ENCODE measurements at regions not wholly inside any gene's neighbourhood (a gene's known extent, or its start where the extent isn't known, plus 50 kb on each side); places are given as distances from the start of the nearest gene placed in this dataset.
"Not testable (repeated sequence)": the region's sequence is repeated elsewhere in the genome, so short reads cannot be mapped to it uniquely, and the experiment has no call there.

DNA sequence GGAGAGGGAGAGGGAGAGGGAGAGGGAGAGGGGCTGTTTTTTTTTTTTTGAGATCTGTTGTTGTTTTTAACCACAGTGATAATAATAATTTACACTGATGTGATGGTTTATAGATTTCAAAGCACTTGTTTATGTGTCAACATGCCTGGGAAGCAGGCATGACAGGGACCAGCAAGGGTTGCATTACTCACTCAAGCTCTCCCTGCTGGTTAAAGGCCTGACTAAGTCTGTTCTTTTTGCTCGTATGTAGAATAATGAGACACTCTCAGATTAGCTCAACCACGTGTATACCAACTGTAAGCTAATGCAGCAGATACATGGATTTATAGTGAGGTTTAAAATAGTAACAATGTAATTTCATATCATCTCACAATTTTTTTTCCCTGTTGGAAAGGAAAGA, 134.6 kb upstream of the BOD1L1 start:
- no peak for DNase-seq (ENCODE audit: low read depth in 2 of 2)

- no peak for DNase-seq (ENCODE audit: low read depth in 2 of 2)
Observed at GRCh38 chr4:13763707-13764106, 136.2 kb upstream of the BOD1L1 start.

GRCh38 chr4:13765539-13765938, 138.0 kb upstream of the BOD1L1 start:
- no peak for DNase-seq (ENCODE audit: low read depth in 2 of 2)

- DNase-seq (ENCODE audit: low read depth in 2 of 2): no peak
Observed at GRCh38 chr4:13766761-13767540, 139.4 kb upstream of the BOD1L1 start.

GRCh38 chr4:13777341-13777740, 149.8 kb upstream of the BOD1L1 start:
- DNase-seq (ENCODE audit: low read depth in 2 of 2): no peak

DNA sequence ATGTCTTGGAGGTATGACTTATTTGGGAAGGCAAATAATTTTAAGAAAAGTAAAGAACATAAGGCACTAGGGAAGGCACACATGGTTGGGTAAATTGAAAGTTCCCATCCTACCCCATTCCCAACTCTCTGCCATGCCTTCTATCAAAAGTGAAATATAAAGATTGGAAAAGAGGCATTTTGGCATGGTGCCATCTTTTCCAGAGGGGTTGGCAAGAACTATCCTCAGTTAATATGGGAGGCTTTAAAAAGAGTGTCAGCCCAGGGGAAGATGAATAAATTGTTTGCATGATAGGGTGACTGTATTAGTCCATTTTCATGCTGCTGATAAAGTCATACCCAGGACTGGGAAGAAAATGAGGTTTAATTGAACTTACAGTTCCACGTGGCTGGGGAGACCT, 150.8 kb upstream of the BOD1L1 start:
- no peak for DNase-seq (ENCODE audit: low read depth in 2 of 2)

- DNase-seq (ENCODE audit: low read depth in 2 of 2): no peak
Observed at GRCh38 chr4:13782231-13782630, 154.7 kb upstream of the BOD1L1 start.

DNA sequence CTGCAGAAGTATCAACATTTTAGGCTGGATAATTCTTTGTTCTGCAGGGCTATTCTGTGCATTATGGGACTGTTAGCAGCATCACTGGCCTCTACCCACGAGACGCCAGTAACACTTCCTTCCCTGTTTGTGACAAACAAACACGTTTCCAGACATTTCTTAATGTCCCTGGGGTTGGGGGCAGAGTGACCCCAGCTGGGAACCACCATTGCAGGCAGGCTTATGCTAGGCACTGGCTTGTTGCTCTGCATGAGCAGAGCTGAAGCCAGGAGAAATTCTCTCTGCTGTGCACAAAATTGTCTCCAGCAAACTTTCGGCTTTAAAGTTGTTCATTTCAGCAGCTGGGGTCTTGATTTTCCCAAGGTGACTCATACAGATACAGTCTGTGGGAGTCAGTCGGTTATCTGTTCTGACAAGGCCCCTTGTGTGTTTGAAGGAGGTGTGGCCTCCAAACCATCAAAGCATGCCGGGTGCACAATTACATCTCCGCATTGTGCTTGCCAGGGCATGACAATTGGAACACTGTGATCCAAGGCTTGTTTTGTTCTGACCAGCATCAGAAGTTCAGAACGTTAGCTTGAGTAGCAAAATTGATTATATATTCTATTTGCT, 156.4 kb upstream of the BOD1L1 start:
- no peak for DNase-seq (ENCODE audit: low read depth in 2 of 2)

DNA sequence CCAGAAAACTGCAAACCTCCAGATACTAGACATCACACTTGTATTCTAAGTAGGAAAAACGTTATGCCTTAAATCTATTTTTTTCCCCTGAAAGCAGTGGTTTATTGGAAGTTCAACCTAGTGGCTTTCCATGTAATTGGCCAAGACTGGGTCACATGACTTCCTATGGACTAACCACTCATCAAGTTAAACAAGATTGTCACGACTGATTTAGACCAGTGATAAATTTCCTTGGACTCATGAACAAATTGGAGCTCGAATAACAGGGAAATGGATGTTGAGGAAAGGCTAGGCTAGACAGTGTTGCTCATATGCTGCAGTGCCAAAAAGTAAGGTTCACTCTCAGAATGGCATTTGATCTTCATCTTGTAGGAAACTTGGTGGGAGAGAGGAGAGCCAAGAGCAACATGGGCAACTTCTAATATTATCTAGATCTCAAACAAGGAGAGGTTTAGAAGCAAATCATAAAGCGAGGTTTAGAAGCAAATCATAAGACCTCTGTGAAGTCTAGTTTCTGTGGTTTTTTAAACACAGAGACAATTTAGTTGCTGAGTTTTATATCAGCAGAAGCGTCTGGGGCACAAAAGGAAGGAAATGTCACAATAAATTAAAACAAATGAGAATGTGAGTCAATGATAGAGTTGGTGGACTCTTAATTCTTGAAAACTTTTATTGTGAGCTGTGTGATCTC, 165.6 kb upstream of the BOD1L1 start:
- no peak for DNase-seq (ENCODE audit: low read depth in 2 of 2)

DNA sequence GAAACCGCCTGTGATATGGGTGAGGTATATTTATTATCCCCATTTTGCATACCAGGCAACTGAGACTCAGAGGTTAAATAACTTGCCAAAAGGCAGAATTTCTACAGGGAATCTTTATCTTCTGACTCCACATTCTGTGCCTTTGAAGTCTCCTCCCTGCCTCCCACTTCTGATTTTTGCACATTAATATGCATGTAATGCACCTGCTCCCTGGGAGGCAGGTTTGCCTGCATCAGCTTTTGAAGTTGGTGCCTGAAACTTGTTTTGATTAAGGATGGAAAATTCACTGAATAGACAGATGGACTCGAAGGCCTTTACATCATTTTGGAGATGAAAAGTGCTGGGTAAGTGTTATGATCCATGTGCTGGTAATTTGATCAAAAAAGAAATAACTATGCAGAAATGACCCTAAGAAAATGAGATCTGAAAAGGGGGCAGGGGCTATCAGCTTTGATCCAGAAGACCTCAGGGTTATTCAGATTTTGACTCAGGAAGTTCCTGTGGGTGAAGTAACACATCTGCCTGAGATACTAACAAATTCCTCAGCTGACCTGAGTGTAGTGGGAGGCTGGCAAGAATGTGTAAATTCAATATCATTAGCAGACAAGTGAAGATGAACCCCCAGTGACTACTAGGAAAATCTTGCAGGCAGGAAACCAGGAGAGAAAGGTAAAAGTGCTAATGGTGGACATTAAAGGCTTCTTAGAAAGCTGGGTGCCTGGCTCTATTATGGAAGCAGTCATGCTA, 167.5 kb upstream of the BOD1L1 start:
- DNase-seq (ENCODE audit: low read depth in 2 of 2): no peak

DNA sequence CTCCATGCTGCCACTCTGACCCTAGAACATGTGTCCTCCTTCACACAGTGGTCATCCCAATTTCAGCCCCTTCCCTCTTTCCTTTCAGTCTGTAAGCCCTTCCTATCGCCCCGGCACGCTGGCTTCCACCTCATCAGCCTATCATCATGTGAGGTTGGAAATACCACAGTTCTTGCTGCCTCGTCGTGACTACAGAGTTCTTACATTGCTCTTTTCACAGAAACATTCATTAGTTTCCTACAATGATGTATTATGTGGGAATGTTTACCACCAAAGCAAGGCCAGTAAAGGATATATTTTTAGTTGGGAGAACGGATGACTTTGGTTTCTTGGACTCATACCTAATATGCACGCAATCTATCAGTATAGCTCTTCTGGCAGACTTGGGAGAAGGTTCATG, 169.5 kb upstream of the BOD1L1 start:
- no peak for DNase-seq (ENCODE audit: low read depth in 2 of 2)

DNA sequence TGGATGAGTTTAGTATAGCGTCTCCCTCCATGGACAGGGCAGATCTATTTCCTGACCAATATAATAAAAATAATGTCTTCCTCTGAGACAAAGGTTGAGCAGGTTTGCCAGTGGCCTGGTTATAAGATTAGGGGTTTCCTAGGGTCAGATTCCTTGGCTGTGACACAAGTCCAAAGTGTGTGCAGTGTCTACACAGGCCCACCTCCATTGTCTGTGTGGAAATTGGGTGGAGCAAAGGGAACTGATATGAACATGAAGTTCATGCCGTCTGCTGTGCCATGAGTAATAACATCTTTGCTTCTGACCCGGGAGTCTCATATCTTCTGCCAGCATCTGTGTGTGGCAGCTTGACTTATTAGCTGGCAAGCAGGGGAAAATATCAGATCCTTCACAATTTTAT, 187.7 kb upstream of the BOD1L1 start:
- DNase-seq (ENCODE audit: low read depth in 2 of 2): no peak

DNA sequence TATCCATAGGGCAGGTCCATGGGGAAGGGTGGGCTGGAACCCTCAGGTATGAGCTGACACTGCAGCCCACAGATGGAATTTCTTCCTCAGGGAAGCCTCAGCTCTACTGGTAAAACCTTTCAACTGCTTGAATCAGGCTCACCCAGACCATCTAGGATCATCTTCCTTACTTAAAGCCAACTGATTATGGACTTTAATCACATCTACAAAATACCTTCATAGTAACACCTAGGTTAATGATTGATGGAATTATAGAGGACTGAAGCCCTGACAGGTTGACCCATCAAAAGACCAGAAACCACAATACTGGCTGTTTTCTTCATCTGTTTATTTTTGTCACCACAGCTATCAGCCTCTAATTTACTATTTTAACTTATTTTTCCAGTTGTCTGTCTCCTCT, 188.9 kb upstream of the BOD1L1 start:
- no peak for DNase-seq (ENCODE audit: low read depth in 2 of 2)

DNA sequence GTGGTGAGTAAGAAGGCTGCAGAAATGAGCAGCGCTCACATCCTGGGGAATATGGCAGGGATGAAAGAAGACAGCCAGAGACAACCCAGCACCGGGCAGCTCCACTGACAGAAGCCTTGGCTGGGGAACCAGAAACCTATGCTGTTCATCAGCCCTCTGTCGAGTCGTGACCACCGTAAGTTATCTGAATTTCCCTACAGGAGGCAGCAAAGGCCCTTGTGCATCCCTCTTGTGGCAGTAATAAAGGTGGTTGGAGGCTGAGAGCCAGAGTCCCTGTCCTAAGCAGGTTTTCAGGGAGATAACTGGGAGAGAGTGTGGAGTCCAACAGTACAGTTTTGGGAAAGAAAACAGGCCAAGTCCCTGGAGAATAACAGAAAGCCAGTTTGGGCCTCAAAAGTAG, 194.0 kb upstream of the BOD1L1 start:
- no peak for DNase-seq (ENCODE audit: low read depth in 2 of 2)

GRCh38 chr4:13825822-13826221, 198.3 kb upstream of the BOD1L1 start:
- DNase-seq (ENCODE audit: low read depth in 2 of 2): not testable (repeated sequence)

DNA sequence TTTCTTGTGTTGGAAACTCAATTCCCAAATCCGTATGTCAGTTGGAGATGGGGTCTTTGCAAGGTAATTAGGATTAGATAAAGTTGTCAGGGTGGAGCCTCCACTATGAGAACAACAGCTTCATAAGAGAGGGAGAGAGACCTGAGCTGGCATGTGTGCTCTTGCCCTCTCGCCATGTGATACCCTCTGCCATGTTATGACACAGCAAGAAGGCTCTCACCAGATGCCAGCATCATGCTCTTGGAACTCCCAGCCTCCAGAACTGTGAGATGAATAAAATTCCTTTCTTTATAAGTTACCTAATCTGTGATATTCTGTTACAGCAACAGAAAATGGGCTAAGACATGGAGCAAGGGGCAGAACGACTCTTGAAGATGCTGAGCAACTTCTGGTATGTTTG, 201.9 kb upstream of the BOD1L1 start:
- DNase-seq (ENCODE audit: low read depth in 2 of 2): no peak

DNA sequence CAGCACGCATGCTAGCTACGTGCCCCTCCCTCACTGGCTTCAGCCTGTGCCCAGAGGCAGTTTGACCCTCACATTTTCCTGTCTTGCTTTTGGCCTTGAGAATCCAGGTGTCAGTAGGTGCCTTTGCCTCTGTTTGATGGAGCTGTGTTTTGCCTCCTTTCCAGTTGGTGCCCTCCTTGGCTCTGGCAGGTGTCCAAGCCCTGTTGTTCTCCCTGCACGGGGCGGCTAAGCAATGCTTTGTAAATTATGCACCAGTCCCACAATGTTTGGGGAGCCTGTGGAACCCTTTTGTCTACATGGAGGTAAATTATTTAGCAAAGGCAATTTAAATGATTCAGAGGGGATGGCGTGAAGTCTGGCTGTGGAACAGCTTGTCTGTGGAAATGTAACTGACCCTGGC, 202.9 kb upstream of the BOD1L1 start:
- no peak for DNase-seq (ENCODE audit: low read depth in 2 of 2)

- DNase-seq (ENCODE audit: low read depth in 2 of 2): no peak
Observed at GRCh38 chr4:13833171-13833804, 205.8 kb upstream of the BOD1L1 start.

- DNase-seq (ENCODE audit: low read depth in 2 of 2): no peak
Observed at GRCh38 chr4:13836946-13837912, 209.7 kb upstream of the BOD1L1 start.

DNA sequence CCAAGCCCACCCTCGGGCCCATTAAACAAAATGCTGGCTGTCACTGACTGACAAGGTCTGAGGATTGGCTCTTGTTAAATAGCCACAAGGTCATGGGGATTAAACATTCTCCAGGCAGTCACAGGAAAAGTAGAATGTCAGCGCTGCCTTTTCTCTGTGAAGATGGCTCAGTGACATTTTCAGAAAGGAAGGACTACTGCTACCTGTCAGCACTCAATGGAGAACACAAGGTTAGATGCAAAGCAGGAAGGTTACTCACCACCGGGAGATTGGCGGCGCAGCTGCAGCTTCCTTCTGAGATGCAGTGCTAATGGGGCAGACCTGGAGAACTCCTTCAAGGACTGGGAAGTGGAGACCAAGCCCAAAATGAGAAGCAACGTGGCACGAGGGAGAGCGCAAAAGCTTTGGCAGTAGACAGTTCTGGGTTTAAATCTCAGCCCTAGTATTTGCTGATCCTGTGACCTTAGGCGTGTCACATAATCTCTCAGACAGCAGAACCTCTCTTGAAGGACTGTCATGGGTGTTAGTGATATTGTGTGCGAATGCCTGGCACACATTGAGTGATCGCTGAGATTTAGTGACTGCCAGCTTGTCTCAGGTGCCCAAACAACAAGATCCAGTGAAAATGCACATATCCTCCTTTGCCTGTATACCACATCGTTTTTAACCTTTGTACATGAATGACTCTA, 213.1 kb upstream of the BOD1L1 start:
- no peak for DNase-seq (ENCODE audit: low read depth in 2 of 2)

All from fibroblast of skin of left biceps (primary cell).